CD4-positive, alpha-beta T cell treated with Interleukin-4 for 4 hours (primary cell): ENCODE measurements at regions not wholly inside any gene's neighbourhood (a gene's known extent, or its start where the extent isn't known, plus 50 kb on each side); places are given as distances from the start of the nearest gene placed in this dataset.
"Not testable (repeated sequence)": the region's sequence is repeated elsewhere in the genome, so short reads cannot be mapped to it uniquely, and the experiment has no call there.

Source experiments
- DNase-seq: peaks from one replicate; pipeline ENCODE4 v3.0.0-alpha.2; 2020

GRCh38 chr5:88092358-88092757, 176.3 kb downstream of the TMEM161B start:
- no peak for DNase-seq

GRCh38 chr5:88090506-88090905, 178.1 kb downstream of the TMEM161B start:
- no peak for DNase-seq

- DNase-seq, result no peak
These were observed 178.8 kb downstream of the TMEM161B start for GRCh38 chr5:88089719-88090390.

- no peak for DNase-seq
These were observed 183.2 kb downstream of the TMEM161B start for GRCh38 chr5:88085462-88085861.

GRCh38 chr5:88081877-88082276, 186.8 kb downstream of the TMEM161B start:
- DNase-seq, result no peak

GRCh38 chr5:88063813-88064212, 204.8 kb downstream of the TMEM161B start:
- DNase-seq, result no peak

GRCh38 chr5:88060194-88060593, 208.5 kb downstream of the TMEM161B start:
- DNase-seq, result no peak

GRCh38 chr5:88058625-88059024, 210.0 kb downstream of the TMEM161B start:
- DNase-seq, result no peak

GRCh38 chr5:88052468-88052867, 216.2 kb downstream of the TMEM161B start:
- not testable (repeated sequence) for DNase-seq

GRCh38 chr5:88051148-88051547, 217.5 kb downstream of the TMEM161B start:
- DNase-seq, result no peak

GRCh38 chr5:88049737-88050136, 218.9 kb downstream of the TMEM161B start:
- DNase-seq, result no peak

GRCh38 chr5:88049156-88049555, 219.5 kb downstream of the TMEM161B start:
- DNase-seq, result no peak

GRCh38 chr5:88045931-88046461, 222.6 kb downstream of the TMEM161B start:
- DNase-seq, result no peak

GRCh38 chr5:88045165-88045564, 223.5 kb downstream of the TMEM161B start:
- no peak for DNase-seq

GRCh38 chr5:88034520-88034919, 234.1 kb downstream of the TMEM161B start:
- DNase-seq, result no peak

- no peak for DNase-seq
These were observed 235.5 kb downstream of the TMEM161B start for GRCh38 chr5:88033191-88033590.

- no peak for DNase-seq
These were observed 239.6 kb downstream of the TMEM161B start for GRCh38 chr5:88029011-88029410.

- no peak for DNase-seq
These were observed 247.5 kb downstream of the TMEM161B start for GRCh38 chr5:88021141-88021540.

GRCh38 chr5:88014984-88015383, 253.7 kb downstream of the TMEM161B start:
- not testable (repeated sequence) for DNase-seq

GRCh38 chr5:88000877-88001276, 267.8 kb downstream of the TMEM161B start:
- no peak for DNase-seq

GRCh38 chr5:87997662-87998061, 271.0 kb downstream of the TMEM161B start:
- no peak for DNase-seq

GRCh38 chr5:87966213-87966612, 302.4 kb downstream of the TMEM161B start:
- DNase-seq, result no peak

- no peak for DNase-seq
These were observed 314.5 kb downstream of the TMEM161B start for GRCh38 chr5:87954121-87954520.

GRCh38 chr5:87951661-87952060, 317.0 kb downstream of the TMEM161B start:
- DNase-seq, result no peak
